Mesodermal cell (in vitro differentiated cells): ENCODE measurements at regions not wholly inside any gene's neighbourhood (a gene's known extent, or its start where the extent isn't known, plus 50 kb on each side); places are given as distances from the start of the nearest gene placed in this dataset.

Source experiments
- H3K27ac ChIP-seq: 2 replicates; pipeline ENCODE4 v1.7.0; 2013; ENCODE audit warnings: mild to moderate bottlenecking, low read depth, low read length, moderate library complexity; ENCODE audit not compliant: severe bottlenecking
- H3K36me3 ChIP-seq: 2 replicates; pipeline ENCODE4 v1.7.1; 2013; ENCODE audit warnings: mild to moderate bottlenecking, low read length, moderate library complexity; ENCODE audit not compliant: control insufficient read depth, insufficient read depth
- H3K4me1 ChIP-seq: one replicate; pipeline ENCODE4 v1.7.1; 2013; ENCODE audit warnings: mild to moderate bottlenecking, low read length; ENCODE audit not compliant: insufficient read depth, control insufficient read depth, poor library complexity, severe bottlenecking
- H3K4me3 ChIP-seq: 2 replicates; pipeline ENCODE4 v1.7.0; 2013; ENCODE audit warnings: low read length, control low read depth, mild to moderate bottlenecking; ENCODE audit not compliant: insufficient read depth, poor library complexity, severe bottlenecking; ENCODE audit errors: extremely low read depth
- H3K9me3 ChIP-seq: 2 replicates; pipeline ENCODE4 v1.7.1; 2013; ENCODE audit warnings: mild to moderate bottlenecking, low read length, moderate library complexity; ENCODE audit not compliant: control insufficient read depth
- WGBS, 2 experiments: methylation state at CpG; one replicate each; pipeline ENCODE4 v1.1.5; 2013; ENCODE audit warnings: missing lambda C conversion rate in 2 of 2; ENCODE audit not compliant: insufficient coverage in 2 of 2; 5-methylcytosine and 5-hydroxymethylcytosine counted together

GRCh38 chr3:127371846-127372245 is 84.0 kb upstream of the PRR20G start:
- no peak overlapping the region for H3K27ac ChIP-seq
- H3K4me1 ChIP-seq, result no peaks in the 10 kb centered on the region
- no peaks in the 10 kb centered on the region for H3K36me3 ChIP-seq
- no peak overlapping the region for H3K4me3 ChIP-seq
- peaks cover 7% of the 10 kb centered on the region for H3K9me3 ChIP-seq
- WGBS, 2 experiments, result 68 to 84% methylated on average over 2 of the region's 6 CpGs

DNA sequence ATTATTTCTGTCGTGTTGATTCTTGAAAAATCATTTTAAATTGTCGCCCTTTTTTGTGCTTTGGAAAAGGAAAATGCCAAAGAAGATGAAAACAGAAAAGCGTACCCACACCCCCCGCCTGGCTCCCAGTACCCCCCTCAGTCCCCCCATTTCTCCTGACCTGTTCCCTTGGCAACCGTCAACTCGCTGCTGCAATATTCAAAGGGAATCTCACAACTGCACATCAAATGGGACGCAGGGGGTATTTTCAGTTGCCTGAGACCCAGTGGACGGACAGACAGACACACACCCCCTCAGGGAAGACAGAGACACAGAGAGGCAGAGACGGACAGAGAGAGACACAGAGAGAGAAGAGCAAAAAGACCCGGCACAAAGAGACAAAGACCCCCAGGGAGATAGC is 83.5 kb upstream of the PRR20G start:
- Histone ChIP-seq H3K4me1 (no peaks in the 10 kb centered on the region), H3K36me3 (no peaks in the 10 kb centered on the region), H3K9me3 (peaks cover 2% of the 10 kb centered on the region), H3K4me3 (no peak overlapping the region), H3K27ac (no peak overlapping the region)
- 81 to 89% methylated on average over 6 to 7 of the region's 10 CpGs for WGBS, 2 experiments

DNA sequence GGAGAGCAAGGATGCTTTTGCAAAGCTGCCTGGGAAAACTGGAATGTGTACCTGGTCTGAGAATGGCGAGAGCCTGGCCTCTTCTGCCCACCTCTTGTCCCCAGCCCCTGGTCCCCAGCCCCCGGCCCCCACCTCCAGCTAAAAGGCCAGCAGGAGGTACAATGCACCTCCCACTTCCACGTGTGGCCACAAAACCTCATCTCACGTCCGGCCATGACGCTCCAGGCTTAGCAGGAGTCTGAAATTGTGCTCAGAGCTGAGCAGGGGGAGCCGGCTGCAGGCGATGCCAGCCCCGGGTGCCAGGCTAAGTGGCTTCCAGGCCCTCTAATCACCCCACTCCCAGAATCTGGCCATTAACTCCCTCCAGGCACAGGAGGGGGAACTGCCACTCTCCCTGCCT is 83.1 kb upstream of the PRR20G start:
- Histone ChIP-seq H3K4me1 (no peaks in the 10 kb centered on the region), H3K27ac (no peak overlapping the region), H3K4me3 (no peak overlapping the region), H3K9me3 (no peaks in the 10 kb centered on the region), H3K36me3 (no peaks in the 10 kb centered on the region)
- WGBS, 2 experiments, result 89 to 100% methylated on average over 1 to 9 of the region's 9 CpGs

- H3K36me3 ChIP-seq, result no peaks in the 10 kb centered on the region
- H3K27ac ChIP-seq, result no peak overlapping the region
- 74 to 80% methylated on average over 2 to 3 of the region's 4 CpGs for WGBS, 2 experiments
- no peak overlapping the region for H3K4me3 ChIP-seq
- H3K9me3 ChIP-seq, result no peaks in the 10 kb centered on the region
- H3K4me1 ChIP-seq, result no peaks in the 10 kb centered on the region
Measured at GRCh38 chr3:127369356-127369935, 81.6 kb upstream of the PRR20G start.

- Histone ChIP-seq H3K36me3 (no peaks in the 10 kb centered on the region), H3K9me3 (no peaks in the 10 kb centered on the region), H3K27ac (no peak overlapping the region), H3K4me1 (no peaks in the 10 kb centered on the region), H3K4me3 (no peak overlapping the region)
- WGBS, 2 experiments, result 60 to 70% methylated on average over 12 of the region's 14 CpGs
Measured at GRCh38 chr3:127368186-127369032, 80.6 kb upstream of the PRR20G start.

DNA sequence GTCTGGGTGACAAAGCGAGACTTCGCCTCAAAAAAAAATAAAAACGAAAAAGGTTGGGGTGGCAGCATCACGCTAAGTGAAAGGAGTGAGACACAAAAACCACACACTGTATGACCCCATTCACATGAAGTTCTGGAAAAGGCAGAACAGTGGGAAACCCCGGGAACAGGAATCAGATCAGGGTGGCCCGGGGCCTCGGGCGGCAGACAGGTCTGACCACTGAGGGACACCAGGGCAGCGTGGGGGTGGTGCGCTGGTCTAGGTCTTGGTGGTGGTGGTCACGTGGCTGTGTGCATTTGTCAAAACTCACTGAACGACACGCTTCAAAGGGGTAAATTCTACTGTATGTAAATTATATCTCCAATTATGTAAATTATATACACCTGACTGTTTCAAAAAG is 79.7 kb upstream of the PRR20G start:
- Histone ChIP-seq H3K9me3 (no peaks in the 10 kb centered on the region), H3K4me1 (no peaks in the 10 kb centered on the region), H3K27ac (no peak overlapping the region), H3K36me3 (no peaks in the 10 kb centered on the region), H3K4me3 (no peak overlapping the region)
- 94 to 97% methylated on average over 4 to 8 of the region's 13 CpGs for WGBS, 2 experiments

DNA sequence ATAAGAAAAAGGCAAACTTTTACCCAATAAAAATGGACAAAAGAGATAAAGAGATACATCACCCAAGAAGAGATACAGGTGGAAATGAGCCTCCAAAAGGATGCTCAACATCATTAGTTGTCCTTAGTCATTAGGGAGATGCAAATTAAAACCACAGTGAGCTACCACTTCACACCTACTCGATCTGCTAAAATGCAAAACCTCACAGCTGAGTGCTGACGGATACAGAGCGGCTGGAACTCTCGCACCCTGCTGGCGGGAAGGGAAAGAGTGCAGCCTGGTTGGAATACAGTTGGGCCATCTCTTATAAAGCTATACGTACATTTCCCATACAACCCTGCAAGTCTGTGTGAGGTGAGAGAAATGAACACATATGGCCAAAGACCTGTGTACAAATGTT is 78.5 kb upstream of the PRR20G start:
- Histone ChIP-seq H3K9me3 (no peaks in the 10 kb centered on the region), H3K4me1 (no peaks in the 10 kb centered on the region), H3K4me3 (no peak overlapping the region), H3K36me3 (no peaks in the 10 kb centered on the region), H3K27ac (no peak overlapping the region)
- 17% methylated on average over 2 of the region's 6 CpGs; no CpG with 5 or more reads in 1 of the 2 experiments for WGBS, 2 experiments

- Histone ChIP-seq H3K36me3 (no peaks in the 10 kb centered on the region), H3K27ac (no peak overlapping the region)
- 94 to 96% methylated on average over 6 to 7 of the region's 7 CpGs for WGBS, 2 experiments
Measured at GRCh38 chr3:127365163-127365798, 77.4 kb upstream of the PRR20G start.

DNA sequence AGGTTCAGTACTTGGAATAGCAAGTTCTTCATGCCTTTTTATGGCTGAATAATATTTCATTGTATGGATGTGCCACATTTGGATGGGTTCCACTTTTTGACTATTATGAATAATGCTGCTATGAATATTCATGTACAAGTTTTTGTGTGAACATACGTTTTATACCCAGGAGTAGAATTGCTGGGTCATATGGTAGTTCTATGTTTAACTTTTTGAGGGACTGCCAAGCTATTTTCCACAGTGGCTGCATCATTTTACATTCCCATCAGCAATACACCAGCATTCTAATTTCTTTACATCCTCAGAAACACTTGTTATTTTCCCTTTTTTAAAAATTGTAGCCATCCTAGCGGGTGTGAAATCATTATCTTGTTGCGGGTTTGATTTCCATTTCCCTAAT is 76.0 kb upstream of the PRR20G start:
- Histone ChIP-seq H3K36me3 (no peaks in the 10 kb centered on the region), H3K4me3 (no peak overlapping the region), H3K9me3 (no peaks in the 10 kb centered on the region), H3K27ac (no peak overlapping the region), H3K4me1 (no peaks in the 10 kb centered on the region)
- no CpG with 5 or more reads among the region's 3 CpGs for WGBS, 2 experiments

More at GRCh38 chr3:127365163-127365798, 77.4 kb upstream of the PRR20G start:
- H3K9me3 ChIP-seq, result no peaks in the 10 kb centered on the region
- no peaks in the 10 kb centered on the region for H3K4me1 ChIP-seq
- H3K4me3 ChIP-seq, result no peak overlapping the region

DNA sequence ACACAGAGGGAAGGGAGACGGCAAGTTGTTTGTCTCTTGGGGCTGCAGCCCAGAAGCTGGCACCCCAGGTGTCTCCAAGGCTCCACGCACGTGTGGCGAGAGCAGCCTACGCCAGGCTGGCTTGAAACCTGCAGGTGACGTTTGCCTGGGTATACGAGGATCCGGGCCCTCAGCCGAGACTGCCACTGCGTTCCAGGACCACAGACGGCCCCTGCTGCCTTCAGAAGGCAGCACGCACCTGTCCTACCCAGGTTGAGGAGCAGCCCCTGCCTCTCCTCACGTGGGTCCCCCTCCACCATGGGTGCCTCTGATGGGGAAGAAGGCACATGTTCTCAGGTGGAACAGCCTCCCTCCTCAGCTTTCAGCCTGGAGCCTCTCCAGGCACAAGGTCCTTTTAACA is 75.3 kb upstream of the PRR20G start:
- no peak overlapping the region for H3K4me3 ChIP-seq
- H3K27ac ChIP-seq, result no peak overlapping the region
- H3K36me3 ChIP-seq, result no peaks in the 10 kb centered on the region
- no peaks in the 10 kb centered on the region for H3K4me1 ChIP-seq
- 78 to 83% methylated on average over 11 to 13 of the region's 13 CpGs for WGBS, 2 experiments
- H3K9me3 ChIP-seq, result no peaks in the 10 kb centered on the region

DNA sequence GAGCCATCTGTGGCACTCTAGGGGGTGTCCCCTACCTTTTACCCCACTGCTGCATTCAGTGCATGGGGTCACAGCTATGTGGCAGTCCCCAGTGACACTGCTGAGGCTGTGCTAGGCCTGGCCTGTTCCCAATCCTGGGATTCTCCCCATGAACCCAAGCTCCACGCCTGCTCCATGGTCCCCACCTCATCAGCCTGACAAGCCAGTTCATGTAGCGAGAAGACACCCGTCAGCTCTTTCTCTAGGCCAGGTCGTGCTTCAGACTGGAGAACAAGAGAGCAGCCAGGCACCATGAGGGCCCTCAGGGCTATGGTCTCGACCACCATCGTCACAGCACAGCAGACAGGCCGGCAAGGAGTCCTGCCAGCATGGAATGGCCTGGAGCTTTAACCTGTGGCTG is 72.8 kb upstream of the PRR20G start:
- Histone ChIP-seq H3K36me3 (no peaks in the 10 kb centered on the region), H3K4me3 (no peak overlapping the region), H3K4me1 (no peaks in the 10 kb centered on the region), H3K9me3 (peaks cover 8% of the 10 kb centered on the region), H3K27ac (no peak overlapping the region)
- 87% methylated on average over 7 of the region's 7 CpGs for WGBS, 2 experiments
